Karpas-422 (cell line): ENCODE measurements at regions not wholly inside any gene's neighbourhood (a gene's known extent, or its start where the extent isn't known, plus 50 kb on each side); places are given as distances from the start of the nearest gene placed in this dataset.

Experiments used
- DNase-seq: peaks from one replicate; pipeline ENCODE4 v3.0.0-alpha.2; 2015
- H2AFZ ChIP-seq: fragments of 200-600 bp; sonication (generic); 2 replicates; pipeline ENCODE4 v1.6.1; 2014; ENCODE audit warnings: antibody characterized with exemption, low read length, mixed read lengths
- H3K27ac ChIP-seq: fragments of 200-600 bp; sonication (generic); 2 replicates; pipeline ENCODE4 v1.5.1; 2014; ENCODE audit warnings: mild to moderate bottlenecking, low read length, moderate library complexity
- H3K27me3 ChIP-seq: fragments of 200-600 bp; sonication (generic); 2 replicates; pipeline ENCODE4 v1.6.1; 2014; ENCODE audit warnings: low read length, mixed read lengths
- H3K36me3 ChIP-seq: fragments of 200-600 bp; sonication (generic); 2 replicates; pipeline ENCODE4 v1.6.1; 2014; ENCODE audit warnings: low read length, mixed read lengths; ENCODE audit not compliant: insufficient read depth
- H3K4me1 ChIP-seq: fragments of 200-600 bp; sonication (generic); 2 replicates; pipeline ENCODE4 v1.6.1; 2014; ENCODE audit warnings: mild to moderate bottlenecking, low read length, mixed read lengths
- H3K4me2 ChIP-seq: fragments of 200-600 bp; sonication (generic); 2 replicates; pipeline ENCODE4 v1.6.1; 2014; ENCODE audit warnings: low read length, low read depth, mild to moderate bottlenecking; ENCODE audit not compliant: poor library complexity, severe bottlenecking
- H3K4me3 ChIP-seq: fragments of 200-600 bp; sonication (generic); 2 replicates; pipeline ENCODE4 v1.5.1; 2014; ENCODE audit warnings: mild to moderate bottlenecking, antibody characterized with exemption, low read length, mixed read lengths
- H3K79me2 ChIP-seq: fragments of 200-600 bp; sonication (generic); 2 replicates; pipeline ENCODE4 v1.6.1; 2014; ENCODE audit warnings: mild to moderate bottlenecking, low read length, mixed read lengths
- H3K9ac ChIP-seq: fragments of 200-600 bp; sonication (generic); 2 replicates; pipeline ENCODE4 v1.6.0; 2014; ENCODE audit warnings: low read length
- H3K9me2 ChIP-seq: fragments of 200-600 bp; sonication (generic), shearing (Covaris generic); replicated peaks from 2 replicates; pipeline ENCODE4 v1.6.0; 2014; ENCODE audit warnings: mild to moderate bottlenecking, low read length, moderate library complexity; ENCODE audit not compliant: insufficient read depth
- H3K9me3 ChIP-seq: fragments of 300-700, 200-600 bp; sonication (generic); 2 replicates; pipeline ENCODE4 v1.6.1; 2014; ENCODE audit warnings: low read length, mixed read lengths
- H4K20me1 ChIP-seq: fragments of 200-600 bp; sonication (generic); 2 replicates; pipeline ENCODE4 v1.6.1; 2014; ENCODE audit warnings: mild to moderate bottlenecking, antibody characterized with exemption, low read length, low read depth; ENCODE audit not compliant: insufficient read depth

DNA sequence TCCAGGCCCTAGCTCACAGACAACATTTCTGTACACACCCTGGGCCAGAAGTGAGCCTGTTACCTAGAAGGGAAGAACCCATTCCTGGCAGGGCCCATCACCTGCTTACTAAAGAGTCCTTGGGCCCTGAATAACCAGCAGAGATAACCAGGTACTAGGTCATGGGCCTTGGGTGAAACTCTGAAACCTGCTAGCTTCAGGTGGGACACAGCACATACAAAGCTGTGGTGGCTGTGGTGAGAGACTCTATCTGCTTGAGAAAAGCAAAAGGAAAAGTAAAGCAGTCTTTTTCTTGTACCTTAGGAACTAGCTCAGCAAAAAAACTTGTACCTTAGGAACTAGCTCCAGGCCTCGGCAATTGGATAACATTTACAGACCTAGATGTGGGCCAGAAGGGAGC is 1895.9 kb upstream of the PCDH20 start:
- Histone ChIP-seq H3K79me2 (no peaks in the 10 kb centered on the region), H3K27me3 (no peaks in the 10 kb centered on the region), H3K4me2 (no peak overlapping the region), H3K9me3 (no peaks in the 10 kb centered on the region), H3K4me1 (no peaks in the 10 kb centered on the region), H4K20me1 (no peaks in the 10 kb centered on the region), H3K9ac (no peak overlapping the region), H3K9me2 (no peaks in the 10 kb centered on the region), H3K4me3 (no peak overlapping the region), H2AFZ (no peak overlapping the region), H3K27ac (no peak overlapping the region), H3K36me3 (no peaks in the 10 kb centered on the region)
- no peak for DNase-seq

DNA sequence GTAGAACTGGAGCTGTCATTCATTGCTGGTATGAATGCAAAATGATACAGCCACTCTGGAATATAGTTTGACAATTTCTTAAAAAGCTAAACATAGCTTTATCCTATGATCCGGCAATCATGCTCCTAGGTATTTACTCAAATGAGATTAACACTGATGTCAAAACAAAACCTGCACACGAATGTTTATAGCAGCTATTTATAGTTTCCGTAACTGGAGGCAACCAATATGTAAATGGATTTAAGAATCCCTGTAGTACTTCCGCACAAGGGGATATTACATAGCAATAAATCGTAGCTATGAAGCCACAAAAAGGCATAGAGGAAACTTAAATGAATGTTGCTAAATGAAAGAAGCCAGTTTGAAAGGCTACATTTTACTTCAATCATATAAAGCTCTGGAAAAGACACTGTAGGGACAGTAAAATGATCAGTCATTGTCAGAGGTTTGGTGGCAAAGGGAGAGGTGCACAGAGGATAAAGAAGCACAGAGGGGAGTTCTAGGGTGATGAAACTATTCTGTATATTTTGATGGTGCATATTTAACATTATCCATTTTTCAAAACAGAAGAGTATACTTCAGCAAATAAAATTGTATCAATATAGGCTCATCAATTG is 1893.0 kb upstream of the PCDH20 start:
- Histone ChIP-seq H3K4me1 (no peaks in the 10 kb centered on the region), H4K20me1 (no peaks in the 10 kb centered on the region), H3K4me3 (no peak overlapping the region), H3K79me2 (no peaks in the 10 kb centered on the region), H3K27me3 (no peaks in the 10 kb centered on the region), H3K9me3 (no peaks in the 10 kb centered on the region), H3K27ac (no peak overlapping the region), H3K4me2 (no peak overlapping the region), H3K9ac (no peak overlapping the region), H3K36me3 (no peaks in the 10 kb centered on the region), H2AFZ (no peak overlapping the region), H3K9me2 (no peaks in the 10 kb centered on the region)
- no peak for DNase-seq

DNA sequence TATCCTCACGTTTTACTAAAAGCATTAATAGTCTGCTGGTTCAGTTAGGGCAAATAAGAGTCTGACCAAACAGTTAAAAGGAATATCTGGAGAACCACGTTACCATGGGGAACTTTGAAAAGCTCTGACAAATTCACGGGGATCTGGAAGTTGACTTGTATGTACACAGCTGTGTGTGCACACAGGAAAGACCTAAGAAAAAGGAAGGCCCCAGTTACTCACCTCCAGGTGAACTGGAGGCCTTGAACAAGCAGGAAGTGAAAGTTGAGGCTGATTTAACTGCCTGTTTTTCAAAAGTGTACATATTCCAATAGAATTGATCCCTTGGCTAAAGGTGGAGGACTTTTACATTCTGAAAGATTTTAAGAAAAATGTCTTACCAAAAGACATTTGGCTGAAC is 1891.6 kb upstream of the PCDH20 start:
- no peaks in the 10 kb centered on the region for H3K9me2 ChIP-seq
- H2AFZ ChIP-seq, result peak overlapping the region; percentile 77; the same call in 1 of the 2 replicates
- H3K36me3 ChIP-seq, result no peaks in the 10 kb centered on the region
- H3K27me3 ChIP-seq, result no peaks in the 10 kb centered on the region
- H4K20me1 ChIP-seq, result no peaks in the 10 kb centered on the region
- H3K79me2 ChIP-seq, result no peaks in the 10 kb centered on the region
- no peaks in the 10 kb centered on the region for H3K9me3 ChIP-seq
- no peaks in the 10 kb centered on the region for H3K4me1 ChIP-seq
- H3K9ac ChIP-seq, result no peak overlapping the region
- no peak overlapping the region for H3K27ac ChIP-seq
- no peak overlapping the region for H3K4me3 ChIP-seq
- peak; percentile 57 for DNase-seq
- no peak overlapping the region for H3K4me2 ChIP-seq

DNA sequence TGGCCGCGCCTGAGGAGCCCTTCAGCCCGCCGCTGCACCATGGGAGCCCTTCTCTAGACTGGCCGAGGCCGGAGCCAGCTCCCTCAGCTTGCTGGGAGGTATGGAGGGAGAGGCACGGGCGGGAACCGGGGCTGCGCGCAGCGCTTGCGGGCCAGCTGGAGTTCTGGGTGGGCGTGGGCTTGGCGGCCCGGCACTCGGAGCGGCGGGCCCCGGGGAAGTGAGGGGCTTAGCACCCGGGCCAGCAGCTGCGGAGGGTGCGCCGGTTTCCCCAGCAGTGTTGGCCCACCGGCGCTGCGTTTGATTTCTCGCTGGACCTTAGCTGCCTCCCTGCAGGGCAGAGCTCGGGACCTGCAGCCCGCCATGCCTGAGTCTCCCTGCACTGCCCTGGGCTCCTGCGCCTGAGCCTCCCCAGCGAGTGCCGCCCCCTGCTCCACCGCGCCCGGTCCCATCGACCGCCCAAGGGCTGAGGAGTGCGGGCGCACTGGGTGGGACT is 1890.0 kb upstream of the PCDH20 start:
- Histone ChIP-seq H3K79me2 (no peaks in the 10 kb centered on the region), H3K9ac (no peak overlapping the region), H3K4me1 (no peaks in the 10 kb centered on the region), H2AFZ (no peak overlapping the region), H3K4me3 (no peak overlapping the region), H3K9me3 (no peaks in the 10 kb centered on the region), H3K27ac (no peak overlapping the region), H3K4me2 (no peak overlapping the region), H3K36me3 (no peaks in the 10 kb centered on the region), H3K27me3 (no peaks in the 10 kb centered on the region), H3K9me2 (no peaks in the 10 kb centered on the region), H4K20me1 (no peaks in the 10 kb centered on the region)
- DNase-seq, result no peak

DNA sequence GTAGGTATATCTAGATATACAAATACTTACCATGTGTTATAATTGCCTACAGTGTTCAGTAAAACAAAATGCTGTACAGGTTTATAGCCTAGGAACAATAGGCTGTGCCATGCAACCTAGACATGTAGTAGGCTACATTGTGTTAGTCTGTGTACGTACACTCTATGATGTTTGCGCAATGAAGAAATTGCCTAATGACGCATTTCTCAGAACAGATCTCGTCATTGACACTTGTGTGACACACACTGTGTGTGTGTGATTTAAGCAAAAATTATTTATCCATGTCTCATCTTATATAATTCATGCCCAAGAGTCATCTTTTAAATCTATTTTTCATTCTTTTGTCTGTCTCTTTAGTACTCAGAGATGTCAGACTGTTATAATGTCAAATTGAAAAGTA is 1888.8 kb upstream of the PCDH20 start:
- Histone ChIP-seq H3K4me1 (no peaks in the 10 kb centered on the region), H3K9ac (no peak overlapping the region), H3K9me3 (no peaks in the 10 kb centered on the region), H3K36me3 (no peaks in the 10 kb centered on the region), H3K79me2 (no peaks in the 10 kb centered on the region), H3K27ac (no peak overlapping the region), H3K4me3 (no peak overlapping the region), H3K4me2 (no peak overlapping the region), H3K9me2 (no peaks in the 10 kb centered on the region), H2AFZ (peak overlapping the region; percentile 14; the same call in 1 of the 2 replicates), H4K20me1 (no peaks in the 10 kb centered on the region), H3K27me3 (no peaks in the 10 kb centered on the region)
- no peak for DNase-seq

DNA sequence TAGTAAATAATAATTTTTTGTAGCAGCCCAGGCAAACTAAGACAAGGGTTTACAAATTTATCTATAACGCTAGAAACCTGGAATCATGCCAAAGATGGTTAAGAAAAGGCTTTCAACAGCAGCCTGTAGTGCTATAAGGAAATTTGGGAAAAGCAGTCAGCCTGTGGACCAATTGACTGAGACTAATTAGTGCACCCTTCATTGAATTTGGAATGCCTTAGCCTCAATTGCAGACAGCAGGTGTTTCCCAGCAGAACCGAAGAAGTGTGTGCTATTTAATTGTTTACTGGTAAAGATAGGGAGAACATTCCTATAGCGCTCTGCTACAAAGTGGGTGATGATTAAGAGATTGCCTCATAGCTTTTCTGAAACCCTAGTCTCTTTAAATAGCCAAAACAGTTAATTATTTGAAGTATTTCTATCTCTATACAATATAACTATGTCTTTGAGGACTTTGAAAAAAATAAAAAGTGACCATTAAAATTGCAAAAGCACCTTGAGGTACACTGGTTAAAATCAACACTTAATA is 1884.3 kb upstream of the PCDH20 start:
- H3K9me3 ChIP-seq, result no peaks in the 10 kb centered on the region
- no peak overlapping the region for H2AFZ ChIP-seq

DNA sequence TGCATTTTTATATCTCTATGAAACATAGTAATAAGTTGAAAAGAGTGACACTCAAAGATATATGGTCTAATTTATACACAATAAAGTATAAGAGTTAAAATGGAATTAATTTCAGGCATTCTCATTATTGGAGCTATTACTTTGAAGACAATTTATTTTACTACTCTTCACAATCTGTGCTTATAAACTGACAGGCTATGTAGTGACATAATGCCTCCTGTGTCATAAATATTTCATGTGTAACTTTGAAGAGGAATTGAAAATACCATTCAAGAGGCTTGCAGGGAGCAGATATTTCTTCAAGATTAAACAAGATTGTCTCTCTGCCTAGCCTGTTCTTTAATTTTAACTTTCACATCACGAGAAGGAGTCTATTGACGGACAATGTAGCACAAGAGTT is 1881.5 kb upstream of the PCDH20 start:
- Histone ChIP-seq H3K36me3 (no peaks in the 10 kb centered on the region), H3K9me3 (no peaks in the 10 kb centered on the region), H3K4me3 (no peak overlapping the region), H3K9me2 (no peaks in the 10 kb centered on the region), H3K4me2 (no peak overlapping the region), H4K20me1 (no peaks in the 10 kb centered on the region), H3K27ac (no peak overlapping the region), H3K27me3 (no peaks in the 10 kb centered on the region), H2AFZ (no peak overlapping the region), H3K4me1 (no peaks in the 10 kb centered on the region), H3K9ac (no peak overlapping the region), H3K79me2 (no peaks in the 10 kb centered on the region)
- no peak for DNase-seq

More for the DNA sequence above, 1884.3 kb upstream of the PCDH20 start:
- H3K4me3 ChIP-seq, result no peak overlapping the region
- no peak overlapping the region for H3K4me2 ChIP-seq
- no peak overlapping the region for H3K9ac ChIP-seq
- H3K4me1 ChIP-seq, result no peaks in the 10 kb centered on the region
- H3K27ac ChIP-seq, result no peak overlapping the region
- no peaks in the 10 kb centered on the region for H3K9me2 ChIP-seq
- no peak for DNase-seq
- no peaks in the 10 kb centered on the region for H3K79me2 ChIP-seq
- H3K36me3 ChIP-seq, result no peaks in the 10 kb centered on the region
- H4K20me1 ChIP-seq, result no peaks in the 10 kb centered on the region
- no peaks in the 10 kb centered on the region for H3K27me3 ChIP-seq

DNA sequence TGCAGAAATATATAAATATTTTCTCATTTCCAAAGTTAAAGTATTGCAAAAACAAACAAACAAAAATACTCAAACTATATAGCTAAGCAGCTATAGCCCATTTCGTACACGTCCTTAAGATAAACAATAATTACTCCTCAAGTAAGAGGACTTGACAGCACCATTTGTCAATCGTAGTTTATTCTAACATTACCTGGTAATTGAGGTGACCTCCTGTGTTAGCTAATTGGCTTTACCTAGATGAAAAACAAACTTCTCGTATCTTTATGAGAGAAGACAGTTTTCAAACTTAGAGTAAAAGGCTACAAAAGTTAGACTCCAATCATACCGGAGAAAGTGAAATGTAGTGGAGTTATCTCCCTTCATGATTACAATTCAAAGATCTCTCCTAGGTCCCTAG is 1876.1 kb upstream of the PCDH20 start:
- no peaks in the 10 kb centered on the region for H3K9me2 ChIP-seq
- no peak overlapping the region for H3K4me2 ChIP-seq
- no peak for DNase-seq
- no peak overlapping the region; the same call in 1 of the 2 replicates for H2AFZ ChIP-seq
- no peak overlapping the region for H3K27ac ChIP-seq
- H3K9ac ChIP-seq, result no peak overlapping the region
- H3K4me1 ChIP-seq, result no peaks in the 10 kb centered on the region
- no peaks in the 10 kb centered on the region for H4K20me1 ChIP-seq
- H3K9me3 ChIP-seq, result no peaks in the 10 kb centered on the region
- no peaks in the 10 kb centered on the region for H3K36me3 ChIP-seq
- no peaks in the 10 kb centered on the region for H3K27me3 ChIP-seq
- H3K79me2 ChIP-seq, result no peaks in the 10 kb centered on the region
- H3K4me3 ChIP-seq, result no peak overlapping the region
